HG03378 (cell line): ENCODE measurements at regions not wholly inside any gene's neighbourhood (a gene's known extent, or its start where the extent isn't known, plus 50 kb on each side); places are given as distances from the start of the nearest gene placed in this dataset.

ENCODE experiments used
- ATAC-seq: cut with Tn5 transposase; IDR thresholded peaks from one replicate; pipeline ENCODE4 v1.9.1; 2021; ENCODE audit warnings: mild to moderate bottlenecking, moderate library complexity; ENCODE audit not compliant: unreplicated experiment

DNA sequence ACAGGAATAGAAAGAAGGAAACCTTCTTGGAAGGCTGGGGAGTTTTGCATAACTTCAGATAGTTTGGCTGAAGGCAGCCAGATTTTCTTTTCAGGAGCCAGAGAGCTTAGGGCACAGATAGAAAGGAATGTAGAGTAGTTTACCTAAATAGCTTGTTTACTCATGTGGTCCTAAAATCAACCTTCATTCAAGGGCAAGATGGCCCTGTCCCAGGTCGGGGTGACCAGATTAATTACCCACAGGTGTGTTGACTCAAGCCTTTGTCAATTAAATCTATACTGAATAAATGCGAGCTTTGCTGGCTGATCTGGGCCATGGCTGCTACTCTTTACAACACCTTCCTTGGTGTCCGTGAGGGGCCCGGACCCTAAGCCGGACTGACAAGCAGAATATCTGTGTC, 792.0 kb upstream of the MAN1A1 start:
- ATAC-seq: no peak

DNA sequence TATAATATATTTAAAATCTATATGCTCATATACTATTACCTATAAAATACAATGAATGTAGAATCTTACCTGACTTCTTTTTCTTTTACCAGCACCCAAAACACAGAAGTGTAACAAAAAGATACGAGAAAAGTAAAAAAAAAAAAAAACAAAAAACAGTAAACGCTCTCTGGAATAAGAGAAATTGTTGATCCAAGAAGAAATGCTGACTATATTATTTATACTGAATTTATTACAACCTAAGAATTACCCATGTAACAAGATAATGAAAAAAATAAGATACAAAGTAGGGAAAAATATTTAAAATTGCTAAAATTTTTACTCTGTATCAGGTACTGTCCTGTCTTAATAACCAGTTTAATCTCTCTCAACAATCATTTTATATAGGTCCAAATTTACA, 787.9 kb upstream of the MAN1A1 start:
- ATAC-seq: no peak

DNA sequence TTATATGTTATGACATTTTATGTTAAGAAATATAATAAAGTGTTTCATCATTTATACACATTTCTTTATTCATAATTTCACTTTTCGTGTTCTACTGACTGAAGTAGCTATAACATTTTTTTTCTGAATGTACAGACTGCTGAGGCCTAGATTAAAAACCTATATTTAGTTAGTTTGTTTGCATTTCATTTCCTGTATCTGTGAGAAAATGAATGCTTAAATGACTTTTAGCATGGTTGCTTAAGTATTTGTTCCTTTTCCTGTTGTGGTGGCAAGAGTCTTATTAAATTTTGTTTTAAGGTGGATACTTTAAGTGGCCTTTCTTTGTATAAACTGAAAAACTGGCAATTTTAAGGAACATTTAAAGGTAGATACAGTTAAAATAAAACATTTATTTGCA, 779.7 kb upstream of the MAN1A1 start:
- no peak for ATAC-seq

DNA sequence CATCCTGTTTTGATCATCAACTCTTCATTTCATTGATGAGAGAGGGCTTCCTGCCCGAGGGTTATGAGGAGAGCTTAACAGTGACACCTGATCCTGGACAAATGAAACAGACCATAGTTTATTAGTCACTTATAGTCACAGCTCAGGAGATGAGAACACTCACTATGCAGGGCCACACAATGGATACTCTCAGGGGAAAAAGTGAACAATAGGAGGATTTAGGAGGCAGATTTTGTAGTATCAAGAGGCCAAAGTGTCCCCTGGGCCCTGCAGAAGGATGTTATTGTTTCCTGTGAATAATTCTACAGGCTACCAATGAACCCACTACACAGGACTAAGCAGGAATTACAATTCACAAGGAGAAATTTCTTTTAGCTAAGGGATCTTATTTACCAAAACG, 772.8 kb upstream of the MAN1A1 start:
- ATAC-seq: no peak

DNA sequence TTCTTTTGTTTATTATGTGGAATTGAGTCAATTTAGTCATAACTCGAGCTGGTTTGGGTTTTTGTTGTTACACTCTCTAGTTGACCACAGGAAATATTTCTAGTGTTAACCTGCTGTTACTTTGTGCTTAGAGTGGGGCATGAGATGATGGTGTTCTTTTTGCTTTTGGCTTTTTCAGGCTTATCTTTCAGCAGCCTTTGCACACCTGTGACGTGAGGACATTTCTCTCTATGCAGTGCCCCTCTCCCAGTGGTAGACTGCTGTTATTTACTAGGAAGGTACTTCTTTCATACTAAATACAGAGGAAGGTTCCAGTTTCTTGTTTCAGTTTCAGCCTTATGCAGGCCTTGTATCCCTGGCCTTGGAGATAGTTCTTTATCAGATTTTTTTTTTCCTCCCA, 766.8 kb upstream of the MAN1A1 start:
- no peak for ATAC-seq

DNA sequence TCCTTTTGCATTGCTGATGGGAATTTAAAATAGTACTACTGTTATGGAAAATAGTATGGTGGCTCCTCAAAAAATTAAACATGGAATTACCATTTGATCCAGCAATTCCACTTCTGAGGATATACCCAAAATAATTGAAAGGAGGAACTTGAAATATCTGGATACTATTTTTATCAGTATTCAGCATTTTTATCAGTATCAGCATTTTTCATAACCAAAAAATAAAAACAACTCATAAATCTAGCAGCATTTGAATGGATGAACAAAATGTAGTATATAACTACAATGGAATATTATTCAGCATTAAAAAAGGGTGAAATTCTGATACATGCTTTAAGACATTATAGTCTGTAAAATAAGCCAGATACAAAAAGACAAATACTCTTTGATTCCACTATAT, 763.4 kb upstream of the MAN1A1 start:
- ATAC-seq: no peak

DNA sequence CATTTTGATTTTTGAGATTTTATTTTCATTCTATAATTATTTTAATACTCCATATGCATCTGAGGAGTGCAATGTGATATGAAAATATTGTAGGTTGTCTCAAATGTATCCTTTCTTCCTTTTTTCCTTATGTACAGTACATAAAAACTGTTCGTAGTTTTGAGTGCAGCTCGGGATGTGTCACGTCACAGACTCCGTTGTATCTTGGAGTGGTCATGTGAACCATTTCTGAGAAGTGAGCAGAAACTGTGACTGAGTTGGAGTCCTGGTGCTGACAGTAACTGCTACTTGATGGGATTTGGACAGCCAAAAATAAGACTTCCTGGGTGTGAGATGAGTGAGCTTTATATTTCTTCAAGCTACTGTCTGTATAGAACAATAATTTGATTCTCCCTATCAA, 761.4 kb upstream of the MAN1A1 start:
- no peak for ATAC-seq

DNA sequence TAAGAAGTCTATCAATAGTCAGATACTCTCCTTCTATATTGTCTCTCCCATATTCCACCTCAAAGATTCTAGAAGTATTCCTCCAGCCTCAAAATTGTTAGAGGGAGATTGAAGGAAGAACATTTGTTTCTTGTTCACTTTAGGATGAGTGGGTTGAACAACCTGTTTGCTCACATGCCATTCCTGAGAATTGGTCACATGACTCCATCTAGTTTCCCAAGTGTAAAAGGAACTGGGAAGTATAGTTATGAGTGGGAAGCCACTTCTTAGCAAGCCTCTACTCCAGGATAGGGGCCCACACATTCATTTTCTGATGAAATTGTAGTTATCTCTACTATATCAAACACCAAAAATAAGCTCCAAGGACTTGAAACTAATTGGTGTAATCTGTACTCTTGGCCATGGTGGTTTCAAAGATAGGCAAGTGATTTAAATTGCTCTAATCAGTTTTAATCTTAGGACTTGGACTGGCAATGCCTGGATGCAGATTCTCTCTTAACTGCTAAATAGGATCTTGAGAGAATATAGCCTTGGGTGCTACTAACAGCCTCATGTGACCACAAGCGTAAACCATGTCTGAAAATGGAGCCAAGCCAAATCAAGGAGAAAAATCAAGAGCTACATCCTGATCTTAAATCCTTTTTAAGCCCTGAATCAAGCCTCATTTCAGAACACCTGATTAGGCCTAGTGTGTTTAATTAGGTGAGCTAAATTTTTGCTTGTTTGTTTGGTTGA, 758.7 kb upstream of the MAN1A1 start:
- ATAC-seq: no peak

DNA sequence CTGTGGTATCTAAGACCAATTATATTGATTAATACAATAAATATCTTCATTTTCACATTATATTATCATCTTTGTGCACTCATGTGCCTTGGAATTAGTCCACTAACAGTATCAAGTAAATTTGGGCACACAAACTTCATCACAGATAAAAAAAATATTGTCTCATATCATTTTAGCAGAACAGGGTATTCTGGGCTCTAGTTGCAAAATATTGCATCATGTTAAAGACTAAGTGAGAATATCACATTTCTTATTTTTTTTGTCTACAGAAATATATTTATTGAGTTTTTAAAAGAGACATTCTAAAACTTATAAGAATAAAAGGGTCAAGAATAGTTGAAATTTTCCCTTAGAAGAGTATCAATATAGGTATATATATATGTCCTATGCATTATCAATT, 754.1 kb upstream of the MAN1A1 start:
- ATAC-seq: no peak

DNA sequence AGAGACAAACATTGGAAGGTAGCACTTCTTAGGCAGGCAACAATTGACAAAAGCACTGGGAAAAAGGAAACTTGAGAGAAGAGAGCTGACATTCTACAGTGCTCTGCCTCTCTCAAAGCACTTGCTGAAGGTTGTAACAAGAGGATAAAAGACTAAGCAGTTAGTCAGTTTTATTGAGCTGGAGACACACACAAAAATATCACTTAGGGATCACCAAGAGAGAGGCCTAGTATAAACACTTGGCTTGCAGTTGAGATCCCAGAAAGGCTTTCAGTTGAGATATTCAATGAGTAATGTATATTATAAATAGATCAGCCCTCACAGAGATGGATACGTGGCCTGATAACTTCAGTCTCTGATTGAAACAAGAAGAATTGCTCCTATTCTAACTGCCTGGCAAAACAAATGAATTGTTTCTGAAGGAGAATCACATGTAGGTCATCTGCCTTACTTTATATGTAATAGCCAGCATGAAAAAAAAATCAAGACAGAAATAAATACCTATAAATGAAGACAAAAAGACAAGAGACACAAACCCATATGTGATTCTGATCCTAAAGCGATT, 747.2 kb upstream of the MAN1A1 start:
- no peak for ATAC-seq

DNA sequence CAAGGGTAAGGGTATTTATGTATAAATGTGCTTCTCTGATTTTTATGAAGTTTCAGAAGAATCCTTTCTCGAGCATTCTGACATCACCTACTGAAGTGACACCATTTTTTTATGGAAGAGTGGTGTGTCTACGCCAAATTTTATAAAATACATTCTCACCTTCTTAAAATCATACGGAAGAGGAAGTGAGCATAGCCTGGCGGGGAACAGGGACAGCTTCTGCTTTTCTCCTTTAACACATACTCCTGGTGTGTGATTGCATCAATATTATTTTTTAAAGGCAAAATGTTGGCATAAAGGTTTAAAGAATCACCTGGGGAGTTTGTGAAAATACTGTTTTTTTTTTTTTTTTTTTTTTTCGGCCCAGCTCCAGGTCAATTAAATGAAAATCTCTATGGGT, 733.6 kb upstream of the MAN1A1 start:
- ATAC-seq: no peak

DNA sequence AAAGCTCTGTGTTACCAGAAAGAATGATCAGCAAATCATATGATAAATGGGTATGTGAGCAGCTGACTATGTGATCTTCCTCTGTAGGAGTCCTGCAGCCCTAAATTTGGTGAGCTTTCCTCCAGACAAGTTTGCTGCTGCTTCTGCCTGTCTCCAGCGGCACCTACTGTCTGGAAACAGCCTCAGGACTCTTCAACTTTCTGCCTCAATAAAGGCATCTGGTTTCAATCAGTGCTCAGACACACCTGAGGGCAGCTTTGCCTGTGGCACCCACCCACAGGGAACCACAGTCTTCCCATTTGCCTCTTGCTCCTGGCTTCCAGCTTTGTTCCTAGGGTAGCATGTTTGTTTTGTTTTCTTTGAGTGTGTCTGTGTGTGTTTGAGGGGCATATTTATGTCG, 727.9 kb upstream of the MAN1A1 start:
- ATAC-seq: no peak

DNA sequence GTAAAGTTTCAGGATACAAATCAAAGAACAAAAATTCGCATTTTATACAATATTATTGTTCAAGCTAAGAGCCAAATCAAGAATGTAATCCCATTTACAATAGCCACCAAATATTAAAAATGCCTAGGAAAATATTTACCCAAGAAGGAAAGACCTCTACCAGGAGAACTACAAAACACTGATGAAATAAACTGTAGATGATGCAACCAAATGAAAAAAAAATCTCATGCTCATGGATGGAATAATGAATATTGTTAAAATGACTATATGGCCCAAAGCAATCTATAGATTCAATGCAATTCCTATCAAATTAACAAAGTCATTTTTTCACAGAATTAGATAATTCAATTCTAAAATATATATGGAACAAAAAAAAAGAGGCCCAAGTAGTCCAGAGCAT, 708.8 kb upstream of the MAN1A1 start:
- ATAC-seq: no peak

DNA sequence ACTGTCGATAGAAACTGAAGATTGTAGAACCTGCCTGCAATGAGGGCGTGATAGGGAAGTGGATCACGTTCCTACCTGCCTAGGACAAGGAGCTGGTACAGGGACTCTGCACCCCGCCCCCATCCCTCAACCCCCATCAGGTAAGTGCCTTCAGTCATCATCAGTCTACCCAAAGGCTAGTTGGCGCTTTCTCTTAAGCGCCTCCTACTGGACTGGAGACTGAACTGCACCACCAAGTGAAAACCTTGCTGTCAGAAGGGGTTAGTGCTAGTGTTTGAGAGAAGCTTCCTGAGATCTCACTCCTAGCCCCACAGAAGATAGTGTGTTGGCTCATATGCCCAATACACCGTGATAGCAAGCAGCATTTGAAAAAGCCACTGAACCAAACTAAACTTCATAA, 706.5 kb upstream of the MAN1A1 start:
- peak; percentile 76 for ATAC-seq

DNA sequence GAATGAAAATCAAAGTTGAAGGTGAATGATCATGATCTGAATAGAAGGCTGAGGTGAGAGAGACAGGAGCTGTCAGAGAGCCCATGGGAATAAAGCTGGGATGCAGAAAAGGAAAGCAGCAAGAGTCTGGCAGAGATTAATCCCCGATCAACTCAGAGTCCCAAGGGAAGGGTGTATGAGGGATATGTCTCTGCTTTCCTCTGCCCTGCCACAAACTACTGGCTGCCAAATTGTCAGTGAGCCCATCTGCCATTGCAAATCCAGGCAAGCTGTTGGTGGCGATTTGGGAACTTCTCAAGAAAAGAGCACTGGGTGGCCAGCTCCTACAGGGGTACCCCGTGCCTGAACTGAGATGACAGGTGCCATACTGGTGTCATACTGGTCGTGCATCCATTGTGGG, 705.5 kb upstream of the MAN1A1 start:
- no peak for ATAC-seq

DNA sequence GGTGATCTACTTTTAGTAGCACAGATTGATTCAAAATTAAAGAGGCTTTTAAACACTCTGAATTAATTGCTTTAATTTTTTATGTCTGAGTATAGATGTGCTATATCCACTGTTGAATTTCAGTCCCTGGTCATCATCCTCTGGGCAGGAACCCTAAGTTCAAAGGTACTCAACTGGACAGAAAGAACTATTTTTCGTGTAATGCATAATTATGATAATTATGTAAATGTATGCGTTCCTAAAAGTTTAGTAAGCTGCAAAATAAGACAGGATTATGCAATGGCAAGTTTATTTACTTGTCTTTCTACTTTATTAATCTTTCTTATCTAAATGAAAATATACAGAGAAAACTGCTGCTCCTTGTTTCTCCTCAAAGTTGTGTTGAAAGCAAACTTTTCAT, 690.1 kb upstream of the MAN1A1 start:
- ATAC-seq: no peak

DNA sequence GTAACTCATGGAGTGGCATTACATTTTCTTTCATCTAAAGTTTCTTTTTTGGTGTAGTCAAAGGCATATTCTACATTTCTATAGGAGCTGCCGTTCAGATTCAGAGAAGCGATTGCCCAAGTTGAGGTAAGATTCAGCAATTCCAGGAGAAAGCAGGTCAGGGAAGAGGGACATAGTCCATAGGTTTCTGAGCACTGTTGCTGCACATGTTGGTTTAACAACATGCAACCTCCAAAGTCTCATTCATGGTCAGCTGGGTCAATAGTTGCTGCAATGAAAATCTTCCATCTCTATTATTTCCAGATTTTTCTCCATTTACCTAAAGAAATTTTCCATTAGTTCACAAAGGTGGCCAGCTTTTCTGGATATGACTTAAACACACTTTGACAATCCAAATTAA, 682.3 kb upstream of the MAN1A1 start:
- no peak for ATAC-seq

DNA sequence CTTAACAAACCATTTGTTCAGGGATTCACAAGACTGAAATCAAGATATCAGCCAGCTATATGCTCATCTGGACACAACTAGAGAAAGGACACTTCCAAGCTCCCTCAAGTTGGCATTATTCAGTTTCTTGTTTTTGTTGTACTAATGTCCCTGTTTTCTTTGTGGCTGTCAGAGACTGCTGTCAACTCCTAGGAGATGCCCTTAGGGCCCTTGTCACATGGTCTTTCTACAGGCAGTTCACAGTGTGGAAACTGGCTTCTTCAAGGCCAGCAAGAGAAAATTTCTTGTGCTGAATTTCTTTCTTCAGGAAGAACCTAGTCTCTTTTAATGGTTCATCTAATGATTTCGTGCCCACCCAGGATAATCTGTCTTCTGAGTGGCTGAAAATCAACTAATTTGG, 677.2 kb upstream of the MAN1A1 start:
- ATAC-seq: no peak

DNA sequence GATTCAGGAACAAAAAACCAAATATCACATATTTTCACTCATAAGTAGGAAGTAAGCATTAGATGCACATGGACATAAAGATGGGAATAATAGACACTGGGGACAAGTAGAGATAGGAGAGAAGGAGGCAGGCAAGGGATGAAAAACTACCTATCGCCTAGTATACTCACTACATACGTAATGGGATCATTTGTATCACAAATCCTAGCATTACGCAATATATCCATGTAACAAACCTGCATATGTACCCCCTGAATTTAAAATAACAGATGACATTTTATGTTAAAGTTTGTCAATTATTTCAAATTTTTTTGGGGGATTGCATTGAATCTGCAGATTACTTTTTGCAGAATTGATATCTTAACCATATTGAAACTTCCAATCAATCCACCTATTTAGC, 660.5 kb upstream of the MAN1A1 start:
- ATAC-seq: no peak

DNA sequence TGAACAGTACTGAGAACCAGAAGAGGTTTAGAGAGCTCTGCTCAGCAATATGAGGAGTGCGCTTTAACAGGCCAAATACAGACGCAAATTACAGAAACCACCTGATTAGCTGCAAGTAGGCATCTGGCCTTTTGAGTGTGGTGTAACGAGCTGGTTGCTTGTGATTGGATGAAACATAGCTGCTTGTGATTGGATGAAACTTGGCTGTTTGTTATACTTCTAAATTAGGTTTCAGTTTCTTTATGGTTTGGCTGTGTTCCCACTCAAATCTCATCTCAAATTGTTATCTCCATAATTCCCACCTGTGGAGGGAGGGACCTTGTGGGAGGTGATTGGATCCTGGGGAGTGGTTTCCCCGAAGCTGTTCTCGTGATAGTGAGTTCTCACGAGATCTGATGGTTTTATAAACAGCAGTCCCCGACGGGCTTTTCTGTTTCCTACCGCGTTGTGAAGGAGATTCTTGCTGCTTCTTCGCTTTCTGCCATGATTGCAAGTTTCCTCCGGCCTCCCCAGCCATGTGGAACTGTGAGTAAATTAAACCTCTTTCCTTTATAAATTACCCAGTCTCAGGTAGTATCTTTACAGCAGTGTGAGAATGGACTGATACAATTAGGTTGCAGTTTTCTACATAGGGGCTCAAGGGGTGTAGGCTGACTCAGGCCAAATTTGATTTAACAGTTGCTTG, 655.9 kb upstream of the MAN1A1 start:
- no peak for ATAC-seq

DNA sequence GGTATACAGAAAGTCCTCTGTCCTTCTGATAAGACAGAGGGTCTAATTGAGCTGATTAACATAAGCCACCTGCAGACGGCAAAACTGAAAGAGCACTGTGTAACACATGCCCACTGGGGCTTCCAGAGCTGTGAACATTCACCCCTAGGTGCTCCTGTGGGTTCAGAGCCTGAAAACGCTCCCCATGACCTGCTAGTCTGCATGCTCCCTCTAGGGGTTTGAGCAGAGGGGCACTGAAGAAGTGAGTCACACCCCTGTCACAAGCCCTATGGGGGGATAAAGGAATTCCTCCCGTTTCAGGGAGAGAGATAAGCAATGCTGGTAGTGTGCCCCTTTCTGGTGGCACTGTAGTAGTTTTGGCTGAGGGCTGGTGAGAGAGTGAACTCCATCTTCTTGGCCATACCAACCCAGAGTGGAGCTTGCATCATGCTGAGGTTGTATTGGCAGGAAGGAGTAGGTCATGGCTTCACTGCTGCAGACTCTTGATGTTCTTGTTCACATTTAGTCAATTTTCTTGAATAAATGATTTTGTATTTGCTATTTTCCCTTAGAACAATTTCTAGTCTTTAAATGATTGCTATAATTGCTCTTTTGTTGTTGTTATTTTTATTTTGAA, 637.5 kb upstream of the MAN1A1 start:
- ATAC-seq: no peak
